Superior temporal gyrus (tissue), 1 donor: ENCODE measurements at regions not wholly inside any gene's neighbourhood (a gene's known extent, or its start where the extent isn't known, plus 50 kb on each side); places are given as distances from the start of the nearest gene placed in this dataset.

Experiments used
- DNase-seq: peaks from one replicate; pipeline ENCODE4 v3.0.0-alpha.2; 2016; ENCODE audit errors: extremely low spot score

DNA sequence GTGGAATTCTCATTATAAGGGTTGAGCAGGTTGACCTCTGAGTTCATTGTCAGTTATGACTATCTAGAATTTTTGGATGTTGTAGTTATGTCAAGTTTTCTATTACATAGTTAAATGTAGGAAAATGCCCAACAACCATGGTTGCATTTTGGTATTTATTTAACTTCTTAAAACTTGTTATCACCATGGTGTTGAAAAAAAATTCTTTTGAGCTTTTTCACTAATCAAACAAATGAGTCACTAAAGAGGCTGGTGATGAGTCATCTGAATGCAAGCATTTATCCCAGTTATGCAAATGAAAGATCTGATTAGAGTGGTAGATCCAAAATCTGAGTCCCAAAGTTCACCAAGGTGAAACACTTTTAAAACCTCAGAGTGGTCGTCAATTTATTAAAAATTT lies 624.7 kb upstream of the IGFBP3 start:
- DNase-seq, result no peak

DNA sequence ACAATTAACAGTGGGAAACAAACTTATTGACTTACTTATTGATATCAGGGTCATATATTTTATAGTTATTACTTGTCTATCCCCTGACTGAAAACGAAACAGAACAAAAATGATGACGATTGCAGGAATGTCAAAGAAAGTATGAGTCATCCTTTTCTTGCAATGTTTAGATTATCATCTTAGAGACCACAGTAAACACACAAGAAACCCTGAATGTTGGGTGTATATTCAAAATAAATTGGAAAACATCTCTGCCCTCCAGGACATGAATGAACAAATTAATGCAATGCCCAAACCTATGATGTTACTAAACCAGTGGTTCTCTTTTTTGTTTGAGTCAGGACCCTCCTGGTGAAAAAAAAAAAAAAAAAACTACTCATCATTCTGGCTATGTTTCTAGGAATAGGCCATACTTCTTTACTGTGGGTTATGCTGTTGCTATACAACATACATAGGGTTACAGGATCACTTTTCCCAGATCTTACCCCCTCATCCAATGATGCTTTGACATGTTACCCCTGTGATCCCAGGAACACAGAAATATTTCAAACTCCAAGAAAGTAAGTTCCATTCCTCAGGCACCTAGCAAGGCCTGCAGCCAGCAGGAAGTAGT lies 623.4 kb upstream of the IGFBP3 start:
- no peak for DNase-seq

DNA sequence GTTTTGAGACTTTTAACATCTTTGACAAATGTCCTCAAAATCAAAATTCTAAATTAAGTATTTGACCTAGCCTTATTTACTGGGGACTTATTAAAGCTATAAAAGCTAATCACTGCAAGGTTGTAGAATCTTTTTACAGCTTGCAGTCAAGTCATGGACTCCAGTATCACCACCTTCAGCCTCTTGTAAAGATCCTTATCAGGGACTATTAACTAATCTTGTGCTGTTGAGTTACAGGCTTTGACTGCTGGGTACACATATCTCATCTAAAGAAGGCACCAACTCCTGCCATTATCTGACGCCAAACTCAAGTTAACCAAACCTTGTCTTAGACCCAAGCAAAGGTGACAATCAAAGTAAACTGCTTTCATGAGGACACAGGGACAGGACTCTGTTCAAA lies 621.0 kb upstream of the IGFBP3 start:
- no peak for DNase-seq

DNA sequence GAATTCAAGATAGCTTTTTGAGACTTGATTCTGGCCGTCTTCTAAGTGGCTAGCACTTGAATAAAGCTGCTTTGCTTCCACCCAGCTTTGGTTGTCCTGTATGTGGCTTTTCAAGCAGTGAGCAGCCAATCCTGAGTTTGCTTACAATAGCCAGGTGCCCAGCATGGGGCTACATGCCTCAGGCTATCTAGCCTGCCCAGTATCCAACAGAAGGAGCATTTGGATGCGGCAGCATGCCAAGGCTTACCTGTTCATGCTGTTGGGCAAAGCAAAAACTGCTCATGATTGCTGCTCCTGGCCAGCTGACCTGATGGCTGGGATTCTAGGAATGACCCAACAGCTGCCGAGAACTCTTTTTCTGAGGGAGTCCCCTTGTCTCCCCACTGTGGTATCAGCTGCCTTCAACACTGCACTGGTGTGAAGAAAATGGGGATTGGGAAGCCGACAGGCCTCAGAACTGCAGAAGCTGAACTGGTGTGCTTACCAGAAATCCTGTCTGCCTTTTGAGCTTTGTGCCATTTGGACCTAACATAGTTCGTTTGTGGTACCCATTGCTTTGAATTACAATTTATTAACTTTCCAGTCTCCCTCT lies 618.9 kb upstream of the IGFBP3 start:
- no peak for DNase-seq

DNA sequence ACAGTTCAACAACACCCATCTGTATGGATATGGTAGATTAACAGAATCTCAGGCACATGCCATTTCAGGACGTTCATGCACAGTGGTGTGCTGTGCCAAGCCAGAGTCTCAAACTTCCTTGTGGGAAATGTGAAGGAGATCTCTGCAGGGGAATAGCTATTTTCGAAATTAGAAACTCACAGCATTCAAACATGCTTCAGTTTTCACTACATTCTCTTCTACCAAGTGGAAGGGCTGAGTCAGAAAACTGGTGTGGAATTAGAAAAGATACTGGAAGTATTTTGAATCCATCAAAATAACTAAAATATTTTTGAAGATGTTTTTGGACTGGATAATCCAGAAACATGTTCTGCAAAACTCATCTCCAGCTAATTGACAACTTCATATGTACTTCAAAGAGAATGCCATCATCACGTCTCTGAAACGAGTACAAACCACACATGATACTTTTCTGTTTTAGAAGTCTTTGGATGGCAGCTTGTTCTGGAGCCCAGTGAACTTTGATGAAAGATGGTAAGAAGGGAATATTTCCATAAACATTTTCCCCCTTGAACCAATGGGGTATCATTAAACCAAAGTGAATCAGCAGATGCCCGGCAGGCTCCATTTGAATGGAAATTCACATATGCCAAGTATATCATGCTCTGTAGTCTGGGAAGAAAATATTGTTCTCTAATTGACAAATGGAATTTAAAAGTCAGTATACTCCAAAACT lies 616.3 kb upstream of the IGFBP3 start:
- no peak for DNase-seq

DNA sequence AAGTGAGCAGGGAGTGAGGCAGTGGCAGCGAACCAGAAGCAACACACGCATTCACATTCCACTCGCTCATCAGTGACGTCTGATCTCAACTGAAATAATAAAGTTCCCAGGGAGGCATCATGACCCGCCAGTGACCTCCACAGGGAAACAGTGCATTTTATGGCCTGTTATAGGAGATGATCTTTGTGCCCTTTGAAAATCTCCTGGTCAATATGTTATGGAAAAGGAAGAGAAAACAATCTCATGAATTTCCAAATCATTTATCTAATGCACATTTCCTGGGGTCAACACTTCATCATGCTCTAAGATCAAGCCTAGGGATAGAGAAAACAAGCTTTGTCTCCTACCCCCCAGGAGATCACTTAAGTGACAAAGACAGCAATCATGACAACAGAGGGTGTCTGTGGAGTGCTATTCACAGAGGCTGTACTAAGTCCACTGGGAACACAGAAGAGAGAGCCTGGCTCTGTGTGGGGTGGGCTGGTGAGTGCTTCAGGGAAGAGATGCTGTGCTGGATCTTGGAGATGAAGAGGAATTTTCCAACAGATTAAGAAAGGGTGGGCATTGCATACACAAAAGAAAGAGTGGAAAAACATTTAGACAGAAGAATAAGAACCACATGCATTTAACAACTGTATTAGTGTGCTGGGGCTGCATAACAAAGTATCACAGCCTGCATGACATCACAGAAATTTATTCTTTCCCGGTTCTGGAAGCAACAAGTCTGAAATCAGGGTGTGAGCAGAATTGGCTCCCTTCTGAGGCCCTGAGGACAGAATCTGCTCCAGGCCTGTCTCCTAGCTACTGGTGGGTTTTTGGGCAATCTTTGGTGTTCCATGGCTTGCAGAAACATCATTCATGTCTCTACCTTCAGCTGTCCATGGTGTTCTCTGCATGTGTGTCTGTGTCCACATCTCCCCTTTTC lies 613.9 kb upstream of the IGFBP3 start:
- DNase-seq, result no peak

DNA sequence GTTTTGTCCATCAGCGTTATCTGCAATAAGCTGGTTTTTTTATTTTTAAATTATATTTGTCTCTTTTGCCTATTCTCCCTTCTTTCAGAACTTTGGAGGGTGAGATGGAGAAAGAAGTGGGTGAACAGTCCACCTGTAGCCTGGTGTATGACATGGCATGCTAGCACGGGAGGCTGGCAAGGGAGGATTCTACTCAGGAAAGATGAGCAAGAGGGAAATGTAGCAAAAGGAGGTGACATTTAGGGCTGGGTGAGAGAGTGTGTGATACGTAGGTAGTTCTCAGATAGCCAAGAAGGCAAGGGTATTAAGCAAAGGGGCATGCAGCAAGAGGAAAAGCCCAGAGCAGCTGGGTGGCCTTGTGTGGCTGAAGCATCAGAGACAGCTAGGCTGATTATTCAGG lies 612.9 kb upstream of the IGFBP3 start:
- DNase-seq, result no peak

DNA sequence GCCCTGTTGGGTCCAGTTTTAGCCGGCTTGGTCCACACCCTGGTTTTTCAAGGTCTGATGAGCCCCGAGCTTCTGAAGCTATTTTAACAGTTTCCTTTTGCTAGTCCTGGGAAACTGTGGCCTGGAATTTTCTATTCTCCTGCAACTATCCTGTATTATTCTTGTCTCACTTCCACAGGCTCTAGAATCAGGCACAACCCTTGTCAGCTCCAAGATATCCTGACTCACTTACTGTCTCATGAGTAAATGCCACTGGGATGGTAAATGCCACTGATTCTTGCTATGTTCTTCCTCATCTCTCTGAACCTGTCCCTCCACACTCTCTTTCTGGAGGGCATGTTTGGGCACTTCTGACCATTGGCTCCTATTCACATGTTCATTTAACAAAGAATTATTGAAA lies 611.5 kb upstream of the IGFBP3 start:
- no peak for DNase-seq

DNA sequence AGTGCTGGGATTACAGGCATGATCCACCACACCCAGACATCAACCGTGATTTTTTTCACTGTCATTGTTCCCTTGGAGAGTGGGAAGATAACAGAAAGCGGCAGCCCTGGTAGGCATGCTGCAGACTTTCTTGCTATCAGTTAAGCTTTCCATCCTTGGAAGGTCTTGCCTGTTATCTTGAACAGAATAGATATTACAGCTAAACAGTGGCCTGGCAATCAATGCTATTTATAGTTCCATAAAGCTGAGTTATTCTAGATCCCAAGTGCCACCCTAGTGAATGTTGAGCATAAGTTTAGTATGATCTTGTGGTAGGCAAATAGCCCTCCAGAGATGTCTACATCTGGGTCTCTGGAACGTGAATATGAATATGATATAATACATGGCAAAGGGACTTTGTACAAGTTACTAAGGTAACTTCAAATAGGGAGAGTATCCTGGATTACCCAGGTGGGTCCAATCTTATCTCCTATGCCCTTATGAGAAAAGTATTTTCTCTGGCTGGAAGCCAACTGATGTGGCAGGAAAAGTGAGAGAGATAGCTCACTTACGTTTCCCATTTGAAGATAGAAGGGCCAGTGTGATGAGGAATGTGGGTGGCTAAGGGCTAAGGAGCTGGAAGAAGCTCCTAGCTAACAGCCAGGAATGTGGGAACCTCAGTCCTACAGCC lies 609.1 kb upstream of the IGFBP3 start:
- no peak for DNase-seq

DNA sequence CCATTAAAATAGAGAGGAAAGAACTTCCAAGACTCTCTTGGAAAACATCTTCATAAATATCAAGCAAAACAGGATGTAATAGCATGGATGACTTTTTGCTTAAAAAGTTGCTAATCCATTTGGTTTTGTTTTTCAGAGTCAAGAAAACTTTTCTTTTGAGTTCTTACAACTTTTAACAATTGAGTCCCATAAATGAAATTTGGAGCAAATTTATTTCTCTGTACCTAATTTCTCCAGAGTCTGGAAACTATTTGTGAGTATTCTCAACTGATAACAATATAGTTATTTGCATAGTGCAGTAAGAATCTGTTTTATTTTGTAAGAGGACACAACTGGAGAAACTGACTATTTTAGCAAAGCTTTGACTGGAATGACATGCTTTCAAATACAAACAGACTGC lies 606.3 kb upstream of the IGFBP3 start:
- DNase-seq, result no peak

DNA sequence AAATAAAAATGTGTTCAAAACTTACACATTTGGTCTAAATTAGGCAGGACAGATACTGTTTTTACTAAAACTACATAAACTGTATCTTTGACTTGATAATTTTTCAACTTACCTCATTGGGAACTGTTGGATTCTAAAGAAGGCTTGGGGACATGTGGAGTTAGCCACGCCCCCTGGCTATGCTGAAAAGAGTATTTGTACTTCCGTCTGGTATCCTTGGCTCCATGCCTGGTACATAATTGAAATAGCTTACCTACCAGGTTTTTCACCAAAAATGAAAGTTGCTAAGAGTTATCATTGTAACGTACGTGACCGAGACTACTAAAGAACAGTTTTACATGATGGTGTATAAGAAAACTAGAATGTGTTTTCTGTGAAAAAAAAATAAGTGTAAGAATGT lies 604.8 kb upstream of the IGFBP3 start:
- no peak for DNase-seq

DNA sequence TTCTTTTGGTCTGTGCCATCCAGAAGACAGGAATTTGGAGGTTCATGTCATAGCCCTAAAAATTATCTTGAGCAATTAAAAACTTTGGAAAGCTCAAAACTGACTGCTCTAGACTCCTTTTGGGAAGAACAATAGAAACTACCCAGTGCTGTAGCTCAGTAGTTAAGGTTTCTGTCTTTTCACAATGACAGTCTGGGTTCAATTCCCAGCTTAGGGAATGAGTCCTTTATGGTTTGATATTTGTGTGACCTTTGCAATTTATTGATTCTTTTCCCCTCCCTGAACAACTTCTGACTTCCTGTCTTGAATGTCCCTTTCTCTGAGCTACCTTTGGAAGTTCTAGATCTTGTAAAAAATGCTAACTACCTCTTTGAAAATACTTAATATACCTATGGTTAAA lies 603.3 kb upstream of the IGFBP3 start:
- no peak for DNase-seq

DNA sequence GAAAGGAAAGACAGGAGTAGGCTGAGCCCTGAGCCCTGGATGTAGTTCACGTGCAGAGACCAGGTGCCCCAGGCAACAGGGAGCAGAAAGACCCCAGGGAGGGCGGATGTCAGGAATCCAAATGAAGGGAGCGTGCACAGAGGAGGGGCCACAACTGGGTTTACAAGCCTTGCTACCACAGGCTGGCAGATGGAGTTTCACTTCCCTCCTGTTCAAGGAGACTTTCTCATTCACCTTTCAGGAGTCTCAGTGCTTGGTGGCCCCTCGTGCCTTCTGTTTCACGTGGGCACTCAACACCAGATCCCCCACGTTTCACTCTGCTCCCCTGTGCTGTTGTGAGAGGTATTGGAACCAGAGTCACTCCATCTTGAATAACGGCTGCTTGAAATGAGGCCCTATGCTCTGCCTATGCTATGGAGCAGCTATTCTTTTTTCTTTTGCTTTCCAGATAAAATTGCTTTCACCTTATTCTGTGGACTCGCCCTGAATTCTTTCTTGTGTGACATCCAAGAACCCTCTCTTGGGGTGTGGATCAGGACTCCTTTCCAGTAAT lies 601.4 kb upstream of the IGFBP3 start:
- no peak for DNase-seq

DNA sequence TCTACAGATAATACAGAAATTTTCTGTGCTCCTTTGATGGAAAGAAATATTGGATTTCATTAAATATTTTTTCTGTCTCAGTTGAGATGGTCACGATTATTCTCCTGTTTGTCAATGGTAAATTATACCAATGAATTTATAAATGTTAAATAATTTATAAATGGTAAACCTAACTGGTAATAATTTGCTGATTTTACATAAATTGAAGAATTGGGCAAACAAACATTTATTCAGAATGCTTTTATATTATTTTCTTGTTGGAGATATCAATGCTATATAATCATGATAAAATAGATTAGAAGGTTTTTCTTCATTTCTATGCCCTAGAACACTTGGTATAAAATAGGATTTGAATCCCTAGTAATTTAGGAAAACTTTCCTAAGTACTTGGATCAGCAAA lies 597.6 kb upstream of the IGFBP3 start:
- no peak for DNase-seq

DNA sequence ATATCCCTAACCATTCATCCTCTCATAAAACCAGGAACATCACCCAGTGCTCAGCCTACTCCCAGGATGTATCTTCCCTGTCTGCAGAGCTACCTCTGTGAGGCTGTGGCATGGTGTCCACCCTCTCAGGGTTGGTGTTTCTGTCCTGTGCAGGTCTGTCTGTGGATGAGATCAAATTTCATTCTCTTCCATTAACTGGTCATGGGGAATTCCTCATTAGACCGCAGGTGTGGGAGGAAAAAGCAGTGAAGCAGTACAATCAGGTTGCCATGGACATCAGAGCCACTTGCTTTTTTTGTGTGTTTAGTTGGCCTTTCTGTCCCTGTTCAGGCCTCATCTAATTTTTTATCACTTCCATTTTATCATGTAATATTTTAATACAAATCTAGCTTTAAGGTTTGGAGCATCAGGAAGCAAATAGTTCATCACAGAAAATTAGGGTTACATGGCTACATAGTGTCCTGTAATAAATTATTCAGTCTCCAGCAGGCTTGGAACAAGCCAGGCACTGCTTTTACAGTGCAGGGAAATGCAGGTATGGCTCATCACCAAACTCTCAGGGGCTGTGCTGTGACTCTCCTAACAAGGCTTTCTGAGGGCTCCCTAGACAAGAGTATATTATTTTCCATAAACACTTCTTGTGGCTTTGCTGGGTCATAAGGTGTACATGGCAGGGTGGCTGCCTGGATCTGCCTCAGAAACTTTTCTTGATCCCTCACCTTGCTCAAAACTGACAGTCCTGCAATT lies 594.9 kb upstream of the IGFBP3 start:
- DNase-seq, result no peak

DNA sequence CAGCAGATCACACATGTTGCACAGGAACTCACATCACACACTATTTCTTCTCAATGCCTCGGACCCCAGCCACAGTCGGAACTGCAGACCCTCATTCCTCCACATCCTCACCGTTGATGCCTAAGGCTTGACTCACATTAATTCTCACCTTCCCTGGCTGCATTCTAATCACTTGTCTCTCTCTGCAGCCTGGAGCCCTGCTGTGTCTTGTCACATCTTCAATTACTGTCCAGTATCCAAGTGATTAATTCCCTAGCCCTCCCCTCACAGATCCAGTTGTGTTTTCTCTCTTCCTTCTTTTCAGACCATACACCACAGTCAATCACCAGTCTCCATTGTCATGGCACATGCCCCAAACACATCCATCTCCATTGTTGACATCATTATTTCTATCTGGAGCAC lies 592.4 kb upstream of the IGFBP3 start:
- DNase-seq, result no peak

DNA sequence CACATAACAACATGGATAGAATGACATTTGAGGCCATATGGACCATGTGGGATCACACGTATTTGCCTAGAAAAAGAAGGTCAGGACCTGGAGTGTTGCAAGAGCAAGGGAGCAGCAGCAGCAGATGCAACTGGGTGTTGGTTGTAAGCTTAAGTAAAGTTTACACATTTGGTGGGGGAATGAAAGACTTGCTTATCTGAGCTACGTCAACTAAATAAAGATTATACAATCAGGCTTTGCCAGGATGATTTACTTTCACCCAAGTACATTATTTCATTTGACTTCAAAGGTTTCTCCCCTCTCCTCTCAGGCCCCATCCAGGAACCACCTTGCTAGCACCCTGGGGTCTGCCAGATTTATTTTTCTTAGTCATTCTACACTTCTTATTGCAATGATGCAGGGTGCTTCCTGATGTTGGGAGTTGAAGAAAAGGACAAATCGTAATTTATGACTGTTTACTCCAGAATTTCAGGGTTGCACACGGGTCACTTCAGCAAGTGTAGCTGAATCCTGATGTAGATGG lies 591.9 kb upstream of the IGFBP3 start:
- no peak for DNase-seq

DNA sequence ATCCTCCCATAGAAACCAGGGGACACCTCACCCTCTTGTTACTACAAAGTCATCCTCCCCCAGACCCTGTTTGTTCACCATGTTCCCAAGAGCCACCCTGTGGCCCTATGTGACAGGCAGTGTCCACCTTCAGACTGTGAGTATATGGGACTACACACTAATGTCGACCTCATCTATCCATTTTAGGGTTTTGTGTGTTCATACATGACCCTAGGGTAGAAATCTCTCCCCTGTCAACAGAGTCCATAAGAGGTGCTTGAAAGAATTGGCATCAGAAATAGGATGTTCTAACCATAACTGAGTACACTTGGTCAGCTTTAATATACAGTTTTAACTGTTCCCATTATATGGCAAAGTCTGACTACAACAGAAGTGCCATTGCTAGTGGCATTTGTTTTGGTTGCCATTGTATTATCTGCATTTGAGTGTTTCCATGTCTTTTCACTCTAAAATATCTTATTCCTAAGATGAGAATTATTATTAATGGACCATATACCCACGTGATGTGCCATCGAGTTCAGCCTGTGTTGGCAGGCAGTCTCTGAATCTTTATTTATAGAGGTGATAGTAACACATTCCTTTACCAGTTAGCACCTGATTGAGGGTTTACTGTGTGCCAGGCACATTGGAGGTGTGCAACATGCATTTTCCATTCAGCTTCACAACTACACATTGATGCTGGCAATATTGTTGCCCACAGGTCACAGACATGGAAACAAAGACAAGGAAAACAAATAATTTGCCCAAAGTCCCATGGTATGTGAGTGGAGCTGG lies 590.6 kb upstream of the IGFBP3 start:
- no peak for DNase-seq

DNA sequence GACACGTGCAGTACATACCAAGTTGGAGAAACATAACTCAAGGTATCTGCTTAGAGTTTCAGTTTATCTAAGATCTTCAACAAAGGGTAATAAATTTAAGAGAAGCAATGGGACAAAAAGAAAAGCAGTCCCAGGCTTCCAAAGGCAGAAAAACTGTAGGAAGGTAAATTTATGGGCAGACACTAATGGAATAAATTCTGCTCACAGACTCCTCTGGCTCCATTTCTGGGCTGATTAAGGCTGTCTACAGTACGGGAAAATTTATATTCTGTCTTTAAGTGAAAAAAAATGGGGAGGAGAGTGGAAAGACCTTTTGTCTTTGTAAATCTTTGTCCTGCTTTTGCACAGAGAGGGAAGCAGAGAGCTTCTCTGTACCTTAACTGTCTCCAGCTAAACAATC lies 587.5 kb upstream of the IGFBP3 start:
- no peak for DNase-seq

DNA sequence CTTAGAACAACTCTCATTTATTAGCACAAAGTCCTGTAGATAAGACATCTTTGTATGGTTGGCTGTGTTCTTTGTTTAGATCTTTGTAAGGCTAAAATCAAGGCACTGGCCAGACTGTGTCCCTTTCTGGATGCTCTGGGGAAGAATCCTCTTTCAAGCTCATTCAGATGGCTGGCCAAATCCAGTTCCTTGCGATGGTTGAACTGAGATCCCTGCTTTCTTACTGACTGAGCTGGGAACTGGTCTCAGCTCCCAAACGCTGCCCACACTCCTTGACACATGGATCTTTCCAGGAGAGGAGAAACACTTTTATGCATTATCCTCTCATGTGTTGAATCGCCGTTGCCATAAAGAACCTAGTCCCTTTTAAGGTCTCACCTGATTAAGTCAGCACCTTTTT lies 586.5 kb upstream of the IGFBP3 start:
- no peak for DNase-seq
